GM12891 (cell line): ENCODE measurements at regions not wholly inside any gene's neighbourhood (a gene's known extent, or its start where the extent isn't known, plus 50 kb on each side); places are given as distances from the start of the nearest gene placed in this dataset.

Source experiments
- POLR2A ChIP-seq: IDR thresholded peaks from 2 replicates; pipeline ENCODE4 v1.6.1; 2011; ENCODE audit warnings: low read depth, low read length, control low read depth
- POLR2AphosphoS5 ChIP-seq: IDR thresholded peaks from 2 replicates; pipeline ENCODE4 v1.6.1; 2011; ENCODE audit warnings: low read depth, low read length, control low read depth

DNA sequence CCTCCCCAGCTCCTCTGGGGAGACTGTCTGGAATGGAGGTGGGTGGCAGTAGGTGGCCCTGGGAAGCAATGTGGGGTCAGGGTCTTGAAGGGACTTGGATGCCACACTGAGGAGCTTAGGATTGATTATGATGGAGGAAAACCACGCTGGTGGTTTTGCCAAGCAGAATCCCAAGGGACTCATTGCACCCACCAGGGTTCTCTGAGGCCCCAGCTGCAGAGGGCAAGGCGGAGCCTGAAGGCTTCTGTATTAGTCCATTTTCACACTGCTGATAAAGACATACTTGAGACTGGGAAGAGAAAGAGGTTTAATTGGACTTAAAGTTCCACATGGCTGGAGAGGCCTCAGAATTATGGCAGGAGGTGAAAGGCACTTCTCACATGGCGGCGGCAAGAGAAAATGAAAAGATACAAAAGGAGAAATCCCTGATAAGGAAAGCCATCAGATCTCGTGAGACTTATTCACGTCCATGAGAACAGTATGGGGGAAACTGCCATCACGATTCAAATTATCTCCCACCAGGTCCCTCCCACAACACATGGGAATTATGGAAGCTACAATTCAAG, 87.2 kb upstream of the YWHAQ start:
- no peak for TF ChIP-seq POLR2AphosphoS5
- TF ChIP-seq POLR2A: no peak
